ENCODE measurements at regions not wholly inside any gene's neighbourhood (a gene's known extent, or its start where the extent isn't known, plus 50 kb on each side); places are given as distances from the start of the nearest gene placed in this dataset.

GRCh38 chr14:104522926-104523545, 56.5 kb upstream of the C14orf180 start:
- no peak for DNase-seq

GRCh38 chr14:104523546-104523935, 56.0 kb upstream of the C14orf180 start:
- DNase-seq = no peak

GRCh38 chr14:104524726-104525125, 54.8 kb upstream of the C14orf180 start:
- DNase-seq = no peak

GRCh38 chr14:104526723-104527645, 52.6 kb upstream of the C14orf180 start:
- no peak for DNase-seq

GRCh38 chr14:104527857-104528459, 51.6 kb upstream of the C14orf180 start:
- DNase-seq = no peak

GRCh38 chr14:104528496-104528895, 51.1 kb upstream of the C14orf180 start:
- no peak for DNase-seq
